ENCODE measurements at regions not wholly inside any gene's neighbourhood (a gene's known extent, or its start where the extent isn't known, plus 50 kb on each side); places are given as distances from the start of the nearest gene placed in this dataset.

DNA sequence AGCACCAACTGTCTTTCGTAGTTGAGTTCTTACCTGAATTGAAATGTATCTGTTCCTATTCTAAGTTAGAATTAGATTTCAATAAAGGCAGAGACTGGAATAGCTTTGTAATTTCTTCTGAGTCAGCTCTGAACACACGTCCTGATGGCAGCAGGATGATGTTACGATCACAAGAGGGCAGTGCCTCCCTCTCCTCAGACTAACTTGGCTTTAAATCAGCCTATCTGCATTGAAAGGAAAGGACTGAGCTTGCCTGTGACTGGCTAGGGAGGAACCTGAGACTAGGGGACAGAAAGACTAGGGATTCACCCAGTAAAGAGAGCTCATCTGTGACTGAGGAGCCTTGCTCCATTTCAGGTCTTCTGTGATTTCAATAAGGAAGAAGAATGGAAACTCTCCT is 323.7 kb upstream of the OR4E1 start:
- TF ChIP-seq, protein P1, sequence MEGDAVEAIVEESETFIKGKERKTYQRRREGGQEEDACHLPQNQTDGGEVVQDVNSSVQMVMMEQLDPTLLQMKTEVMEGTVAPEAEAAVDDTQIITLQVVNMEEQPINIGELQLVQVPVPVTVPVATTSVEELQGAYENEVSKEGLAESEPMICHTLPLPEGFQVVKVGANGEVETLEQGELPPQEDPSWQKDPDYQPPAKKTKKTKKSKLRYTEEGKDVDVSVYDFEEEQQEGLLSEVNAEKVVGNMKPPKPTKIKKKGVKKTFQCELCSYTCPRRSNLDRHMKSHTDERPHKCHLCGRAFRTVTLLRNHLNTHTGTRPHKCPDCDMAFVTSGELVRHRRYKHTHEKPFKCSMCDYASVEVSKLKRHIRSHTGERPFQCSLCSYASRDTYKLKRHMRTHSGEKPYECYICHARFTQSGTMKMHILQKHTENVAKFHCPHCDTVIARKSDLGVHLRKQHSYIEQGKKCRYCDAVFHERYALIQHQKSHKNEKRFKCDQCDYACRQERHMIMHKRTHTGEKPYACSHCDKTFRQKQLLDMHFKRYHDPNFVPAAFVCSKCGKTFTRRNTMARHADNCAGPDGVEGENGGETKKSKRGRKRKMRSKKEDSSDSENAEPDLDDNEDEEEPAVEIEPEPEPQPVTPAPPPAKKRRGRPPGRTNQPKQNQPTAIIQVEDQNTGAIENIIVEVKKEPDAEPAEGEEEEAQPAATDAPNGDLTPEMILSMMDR (IDR thresholded peaks at IDR 0.05), result no peak
- TF ChIP-seq POLR2A (IDR thresholded peaks at IDR 0.05), result no peak

Data from vagina (tissue), 2 donors.